ENCODE measurements at regions not wholly inside any gene's neighbourhood (a gene's known extent, or its start where the extent isn't known, plus 50 kb on each side); places are given as distances from the start of the nearest gene placed in this dataset.

DNA sequence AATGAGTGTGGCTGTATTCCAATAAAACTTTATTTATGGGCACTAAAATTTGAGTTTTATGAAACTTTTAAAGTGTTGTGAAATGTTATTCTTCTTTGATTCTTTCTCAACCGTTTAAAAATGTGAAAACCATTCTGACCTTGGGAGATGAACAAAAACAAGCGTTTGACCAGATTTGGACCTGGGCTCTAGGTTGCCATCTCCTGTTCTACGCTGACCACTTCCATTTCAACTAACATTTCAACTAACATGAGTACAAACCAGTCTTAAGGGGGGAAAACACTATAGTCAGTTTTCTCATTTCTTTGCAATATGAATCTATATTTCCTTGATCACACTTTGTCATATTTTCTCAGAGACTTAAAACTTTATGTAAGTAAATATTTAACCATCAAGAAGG, 118.4 kb upstream of the IRX5 start:
- DNase-seq (ENCODE audit: low spot score) = no peak

DNA sequence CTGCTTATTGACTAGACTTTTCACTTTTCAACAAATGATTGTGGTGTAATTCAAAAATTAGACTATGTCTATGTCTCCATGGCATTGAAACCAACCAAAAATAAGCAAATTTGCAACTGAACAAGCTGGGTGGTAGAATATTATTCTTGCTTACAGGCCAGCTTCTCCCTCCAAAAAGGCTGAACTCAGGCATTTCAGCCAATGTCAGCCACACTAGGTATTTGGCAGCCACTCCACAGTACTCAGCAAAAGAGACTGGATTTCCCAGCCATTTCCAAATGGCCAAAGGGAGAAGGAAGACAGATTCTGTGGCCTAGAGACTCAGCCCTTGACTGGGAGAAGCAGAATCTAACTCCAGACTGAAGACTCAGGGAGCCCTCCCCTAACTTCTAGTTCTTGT, 121.8 kb upstream of the IRX5 start:
- DNase-seq (ENCODE audit: low spot score) = no peak

GRCh38 chr16:54806881-54807360, 123.7 kb upstream of the IRX5 start:
- no peak for DNase-seq (ENCODE audit: low spot score)

GRCh38 chr16:54806378-54806777, 124.3 kb upstream of the IRX5 start:
- DNase-seq (ENCODE audit: low spot score) = no peak

DNA sequence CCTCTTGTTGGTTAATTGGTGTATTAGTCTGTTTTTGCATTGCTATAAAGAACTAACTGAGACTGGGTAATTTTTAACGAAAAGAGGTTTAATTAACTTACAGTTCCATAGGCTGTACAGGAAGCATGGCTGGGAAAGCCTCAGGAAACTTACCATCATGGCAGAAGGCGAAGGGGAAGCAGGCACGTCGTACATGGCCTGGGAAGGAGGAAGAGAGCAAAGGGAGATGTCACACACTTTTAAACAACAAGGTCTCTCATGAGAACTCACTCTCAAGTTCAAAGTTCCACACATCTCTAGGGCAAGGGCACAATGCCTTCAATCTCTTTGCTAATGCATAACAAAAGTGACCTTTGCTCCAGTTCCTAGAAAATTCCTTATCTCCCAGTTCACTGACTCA, 125.0 kb upstream of the IRX5 start:
- DNase-seq (ENCODE audit: low spot score) = no peak

DNA sequence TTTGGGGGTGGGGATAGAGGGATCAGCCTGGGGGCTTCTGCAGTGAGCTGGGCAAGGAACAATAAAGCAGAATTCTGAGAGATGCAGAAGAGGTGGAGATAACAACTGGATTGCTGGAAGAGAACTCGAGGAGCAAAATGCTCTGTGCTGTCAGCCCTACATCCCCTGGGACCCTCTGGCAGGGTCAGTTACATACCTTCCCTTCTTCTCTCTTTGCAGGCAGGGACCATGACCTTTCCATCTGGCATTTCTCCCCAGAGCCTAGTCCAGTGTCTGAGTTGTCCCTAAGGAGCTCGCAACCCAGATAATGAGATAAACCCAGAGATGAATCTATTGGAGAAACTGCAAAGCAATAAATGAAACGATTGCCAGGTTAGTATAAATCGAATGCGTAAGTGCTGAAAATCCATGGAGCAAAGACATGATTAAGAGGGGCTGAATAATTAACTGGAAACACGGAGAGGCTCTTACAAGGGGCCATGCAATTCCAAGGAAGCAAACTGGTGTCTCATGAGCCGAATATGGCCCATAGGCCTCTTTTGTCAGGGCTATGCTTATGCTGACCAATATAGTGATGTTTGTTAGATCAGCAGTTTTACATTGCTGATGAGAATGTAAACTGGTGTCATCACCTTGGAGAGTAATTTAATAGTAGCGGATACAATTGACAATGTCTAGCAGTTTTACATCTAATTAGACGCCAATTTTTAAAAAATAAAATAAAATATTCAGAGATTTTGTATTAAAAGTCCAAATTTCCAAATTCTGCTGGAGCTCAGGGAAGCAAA, 129.4 kb upstream of the IRX5 start:
- no peak for DNase-seq (ENCODE audit: low spot score)

- no peak for DNase-seq (ENCODE audit: low spot score)
Measured at GRCh38 chr16:54798267-54798666, 132.4 kb upstream of the IRX5 start.

- DNase-seq (ENCODE audit: low spot score) = no peak
Measured at GRCh38 chr16:54796211-54796610, 134.5 kb upstream of the IRX5 start.

DNA sequence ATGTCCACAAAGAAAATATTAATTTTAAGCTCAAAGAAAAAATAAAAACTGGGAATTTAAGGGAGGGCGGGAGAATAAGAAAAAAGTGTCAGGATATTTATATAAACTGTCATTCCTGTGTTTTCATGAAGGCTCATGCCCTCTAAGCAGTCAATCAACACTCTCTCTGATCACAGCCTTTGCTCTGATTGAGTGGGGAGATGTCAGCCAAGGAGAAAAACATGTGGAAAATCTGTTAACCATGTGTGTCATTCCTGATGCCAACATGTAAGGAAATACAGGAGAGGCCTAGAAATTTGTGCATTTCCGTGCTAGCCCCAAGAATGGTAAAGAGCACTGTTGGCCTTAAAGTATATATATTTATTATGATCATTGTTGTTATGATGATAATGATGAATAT, 137.9 kb upstream of the IRX5 start:
- DNase-seq (ENCODE audit: low spot score) = no peak

- no peak for DNase-seq (ENCODE audit: low spot score)
Measured at GRCh38 chr16:54787045-54787444, 143.6 kb upstream of the IRX5 start.

DNA sequence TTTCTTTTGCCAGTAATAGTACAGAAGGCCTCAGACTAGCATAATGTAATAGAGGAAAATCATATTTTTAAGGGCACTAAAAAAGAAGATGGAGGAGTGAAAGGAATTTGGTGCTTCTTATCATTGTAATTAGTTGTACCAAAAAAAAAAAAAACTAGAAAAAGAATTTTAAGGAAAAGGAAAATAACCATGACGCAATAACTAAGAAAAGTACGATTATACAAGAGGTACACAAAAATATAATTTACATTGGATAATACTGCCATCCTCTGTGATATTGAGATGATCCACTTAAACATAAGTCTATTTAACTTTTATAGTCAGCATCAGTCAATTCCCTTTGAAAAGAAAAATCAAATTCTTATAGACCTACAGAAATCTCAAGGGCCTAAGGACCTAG, 146.7 kb upstream of the IRX5 start:
- no peak for DNase-seq (ENCODE audit: low spot score)

- no peak for DNase-seq (ENCODE audit: low spot score)
Measured at GRCh38 chr16:54783226-54783625, 147.4 kb upstream of the IRX5 start.

DNA sequence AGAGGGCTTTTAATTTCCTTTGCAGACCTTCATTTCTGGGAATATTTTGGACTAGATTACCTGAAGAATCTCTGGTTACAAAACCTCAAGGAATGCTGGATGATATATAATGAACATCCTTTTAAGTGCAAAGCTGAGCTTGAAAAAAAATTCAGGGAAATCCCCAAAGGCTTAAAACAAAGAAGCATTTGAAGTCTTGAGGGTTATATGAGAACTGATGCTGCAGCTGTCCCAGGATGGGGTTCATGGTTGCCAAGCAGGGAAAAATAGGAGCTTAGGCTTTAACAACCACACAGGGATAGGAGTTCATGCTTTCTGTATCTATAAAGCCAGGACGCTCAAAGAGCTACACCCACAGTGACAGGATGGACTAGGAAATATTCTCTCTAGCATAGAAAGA, 150.4 kb upstream of the IRX5 start:
- DNase-seq (ENCODE audit: low spot score) = no peak

DNA sequence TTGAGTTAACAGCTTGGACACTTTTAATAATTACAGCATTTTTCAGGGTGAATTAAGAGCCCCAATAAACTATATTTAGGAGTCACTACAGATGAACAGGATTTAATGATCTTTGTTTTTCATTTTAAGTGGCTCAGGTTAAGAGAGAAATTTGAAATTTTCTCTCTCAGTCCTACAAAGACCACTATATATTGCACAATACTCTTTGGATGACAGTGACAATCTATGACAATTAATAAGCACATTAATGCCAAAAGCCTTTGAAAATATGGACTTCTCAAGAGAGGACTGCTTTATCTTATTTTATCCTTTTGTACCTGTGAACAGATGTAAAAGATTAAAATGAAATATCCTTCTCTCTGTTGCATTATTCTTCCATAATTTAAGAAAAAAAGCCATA, 151.1 kb upstream of the IRX5 start:
- no peak for DNase-seq (ENCODE audit: low spot score)

DNA sequence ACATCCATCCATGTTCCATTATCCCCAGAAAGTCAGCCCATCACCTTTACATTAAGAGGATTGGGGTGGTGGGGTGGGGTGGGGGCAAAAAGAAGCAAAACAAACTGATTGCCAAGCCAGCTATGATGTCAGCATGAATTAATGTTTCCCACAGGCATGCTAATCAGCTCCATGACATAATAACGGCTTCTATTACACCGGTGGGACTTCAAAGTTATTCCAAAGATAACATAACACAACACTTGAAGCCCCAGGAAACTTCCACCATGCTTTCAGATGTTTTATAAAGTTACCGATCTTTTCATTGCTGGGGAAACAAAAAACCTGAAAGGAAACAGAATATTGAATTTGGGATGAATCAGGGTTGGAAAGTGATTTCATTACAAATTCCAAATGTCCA, 155.9 kb upstream of the IRX5 start:
- no peak for DNase-seq (ENCODE audit: low spot score)

DNA sequence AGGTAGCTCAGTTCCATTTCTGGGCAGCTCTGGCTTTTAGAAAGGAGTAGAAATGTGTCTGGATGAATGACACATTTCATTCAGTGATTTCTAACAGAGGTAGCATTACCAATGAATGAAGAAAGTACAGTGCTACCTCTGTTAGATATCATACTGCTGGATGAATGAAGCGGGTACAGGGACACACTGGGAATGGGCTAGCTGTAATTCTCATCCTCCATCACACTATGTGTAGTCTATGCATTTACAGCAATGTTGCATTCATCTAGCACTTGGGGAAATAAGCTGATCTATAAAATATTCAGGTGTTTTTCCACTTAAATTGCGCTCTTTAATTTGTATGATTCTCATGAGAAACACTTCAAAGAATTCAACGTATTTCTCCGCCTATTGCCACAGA, 158.3 kb upstream of the IRX5 start:
- DNase-seq (ENCODE audit: low spot score) = no peak

DNA sequence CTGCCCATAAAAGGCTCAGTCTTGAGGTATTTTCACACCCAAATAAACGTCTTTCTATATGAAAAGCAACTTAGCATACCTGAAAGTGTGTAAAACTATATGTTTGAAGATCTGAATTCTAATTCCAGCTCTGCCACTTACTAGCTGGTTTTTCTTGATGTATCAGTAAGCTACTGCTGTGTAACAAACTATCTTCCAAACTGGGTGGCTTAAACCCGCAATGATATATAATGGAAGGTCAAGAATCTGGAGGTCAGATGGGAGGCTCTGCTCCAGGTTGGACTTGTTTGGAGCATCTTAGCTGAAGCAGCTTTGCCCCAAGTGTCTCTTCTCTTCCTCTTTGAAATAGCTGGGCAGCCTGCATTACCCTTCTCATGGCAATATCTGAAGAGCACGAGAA, 164.3 kb upstream of the IRX5 start:
- DNase-seq (ENCODE audit: low spot score) = no peak

DNA sequence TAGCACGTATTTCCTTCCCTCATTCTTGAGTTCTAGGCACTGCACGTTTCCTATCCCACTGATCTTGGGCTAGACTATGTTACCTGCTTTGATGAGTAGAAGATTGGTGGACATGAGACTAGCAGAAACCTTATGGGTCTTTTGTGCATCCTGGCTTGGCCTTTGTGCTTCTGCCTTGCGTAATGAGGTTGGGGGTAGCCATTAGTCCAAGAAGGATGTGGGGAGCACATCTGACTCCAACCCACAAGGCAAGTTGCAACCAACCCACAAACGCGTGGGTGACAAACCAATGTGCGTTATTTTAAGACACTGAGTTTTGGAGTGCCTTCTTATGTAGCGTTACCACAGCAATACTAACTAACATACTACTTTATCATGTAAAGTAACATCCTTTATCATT, 180.4 kb upstream of the IRX5 start:
- no peak for DNase-seq (ENCODE audit: low spot score)

DNA sequence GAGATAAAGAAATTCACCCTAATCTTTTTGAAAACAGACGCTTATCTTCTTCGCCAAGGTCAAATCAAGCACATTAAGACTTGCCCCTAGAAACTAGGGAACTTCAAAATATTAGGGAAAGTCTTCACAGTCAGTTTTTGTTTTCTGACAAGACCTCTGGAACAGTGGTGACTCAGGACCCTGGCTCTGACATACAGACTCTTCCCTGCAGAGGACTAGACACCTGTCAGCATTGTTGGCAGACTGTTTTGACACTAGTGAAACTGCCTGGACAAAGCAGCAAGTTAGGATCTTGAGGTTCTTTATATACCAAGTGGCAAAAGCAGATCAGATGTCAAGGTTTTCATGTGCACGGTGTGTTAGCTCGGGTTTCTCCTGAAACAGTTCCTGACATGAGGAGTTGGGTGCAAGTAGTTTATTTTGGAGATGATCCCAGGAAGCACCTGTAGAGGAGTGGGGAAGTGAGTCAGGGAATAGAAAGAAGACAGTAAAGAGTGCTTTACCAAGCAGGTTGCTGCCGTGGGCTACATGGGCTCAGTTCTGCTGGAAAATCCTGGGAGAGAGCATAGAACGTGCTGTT, 182.0 kb upstream of the IRX5 start:
- no peak for DNase-seq (ENCODE audit: low spot score)

DNA sequence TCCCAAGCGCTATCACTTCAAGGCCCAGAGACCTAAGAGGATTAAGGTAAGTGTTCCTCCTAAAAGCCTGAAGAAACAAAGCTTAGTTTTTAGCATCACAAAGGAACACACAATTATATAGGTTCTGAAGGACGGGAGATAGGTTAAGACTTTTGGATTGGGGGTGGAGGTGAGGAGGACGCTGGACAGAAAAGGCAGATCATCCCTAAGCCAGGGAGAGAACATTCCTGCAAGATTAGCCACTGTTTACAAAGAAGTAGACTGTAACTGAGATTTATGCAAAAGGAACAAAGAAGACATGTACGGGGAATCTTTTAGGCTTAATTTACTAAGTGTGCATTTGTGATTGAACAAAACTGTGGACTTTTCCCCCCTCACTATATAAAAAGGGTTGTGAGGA, 184.1 kb upstream of the IRX5 start:
- DNase-seq (ENCODE audit: low spot score) = no peak

- DNase-seq (ENCODE audit: low spot score) = no peak
Measured at GRCh38 chr16:54744998-54745397, 185.7 kb upstream of the IRX5 start.

GRCh38 chr16:54742436-54742835, 188.2 kb upstream of the IRX5 start:
- DNase-seq (ENCODE audit: low spot score) = no peak

GRCh38 chr16:54739381-54739780, 191.3 kb upstream of the IRX5 start:
- DNase-seq (ENCODE audit: low spot score) = no peak

DNA sequence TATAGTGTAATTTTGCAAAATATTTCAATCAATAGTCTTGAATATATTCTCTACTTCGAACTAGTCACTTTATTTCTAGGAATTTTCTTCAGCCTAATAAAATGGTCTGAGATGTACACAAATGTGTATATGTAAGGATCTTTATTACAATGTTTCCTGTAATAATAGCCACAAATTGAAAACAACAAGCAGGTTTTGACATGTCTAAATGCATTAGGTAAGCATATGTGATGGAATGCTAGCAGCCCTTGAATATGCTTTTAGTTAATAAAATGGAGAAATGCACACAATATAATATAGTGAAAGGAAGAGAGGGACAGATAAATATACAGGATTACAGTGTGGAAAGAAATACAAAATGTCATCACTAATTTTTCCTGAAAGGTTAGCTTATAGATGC, 196.5 kb upstream of the IRX5 start:
- DNase-seq (ENCODE audit: low spot score) = no peak
